Suprapubic skin (tissue), 4 donors: ENCODE measurements at regions not wholly inside any gene's neighbourhood (a gene's known extent, or its start where the extent isn't known, plus 50 kb on each side); places are given as distances from the start of the nearest gene placed in this dataset.

Experiments
- DNase-seq, 2 donors: peaks; one replicate each; pipeline ENCODE4 v3.0.0-alpha.2; 2019; ENCODE audit warnings: low spot score in 2 of 2
- H3K27ac ChIP-seq: fragments of 200-600 bp; sonication (generic); one replicate; pipeline ENCODE4 v1.5.1; 2019
- H3K27me3 ChIP-seq: fragments of 200-600 bp; sonication (generic); one replicate; pipeline ENCODE4 v1.5.1; 2019
- H3K36me3 ChIP-seq: fragments of 200-600 bp; sonication (generic); one replicate; pipeline ENCODE4 v1.5.1; 2019
- H3K4me1 ChIP-seq: fragments of 200-600 bp; sonication (generic); one replicate; pipeline ENCODE4 v1.5.1; 2019
- H3K4me3 ChIP-seq: fragments of 200-600 bp; sonication (generic); one replicate; pipeline ENCODE4 v1.5.1; 2019; ENCODE audit warnings: mild to moderate bottlenecking
- H3K9me3 ChIP-seq: fragments of 200-600 bp; sonication (generic); one replicate; pipeline ENCODE4 v1.5.1; 2019
- CTCF ChIP-seq, 2 donors: fragments of 200-600 bp in 1 of 2; fragments of 450-650 bp in 1 of 2; sonication (generic) in 1 of 2; IDR thresholded peaks; one replicate each; pipeline ENCODE4 v1.5.1; 2016 to 2019; ENCODE audit warnings: antibody characterized with exemption in 2 of 2, mild to moderate bottlenecking in 1 of 2, moderate library complexity in 1 of 2
- EP300 ChIP-seq: sonication (generic); formaldehyde crosslinking; IDR thresholded peaks from one replicate; pipeline ENCODE4 v1.6.1; 2017; ENCODE audit warnings: antibody characterized with exemption
- POLR2A ChIP-seq, 2 donors: fragments of 450-650 bp; IDR thresholded peaks; one replicate each; pipeline ENCODE4 v1.6.1; 2017; ENCODE audit warnings: antibody characterized with exemption in 2 of 2, mild to moderate bottlenecking in 2 of 2, moderate library complexity in 2 of 2
- POLR2AphosphoS5 ChIP-seq, 3 donors: sonication (generic); formaldehyde crosslinking; IDR thresholded peaks; one replicate each; pipeline ENCODE4 v1.6.1; 2017; ENCODE audit warnings: antibody characterized with exemption in 3 of 3
- WGBS: methylation state at CpG from one replicate; pipeline ENCODE4 v1.1.5; 2018; 5-methylcytosine and 5-hydroxymethylcytosine counted together

GRCh38 chr12:92468358-92469020, 234.3 kb upstream of the PLEKHG7 start:
- no peaks in the 10 kb centered on the region for H3K9me3 ChIP-seq
- H3K36me3 ChIP-seq: no peaks in the 10 kb centered on the region
- H3K27ac ChIP-seq: no peak overlapping the region
- WGBS: 92% methylated on average over 8 of the region's 8 CpGs
- H3K4me1 ChIP-seq: no peaks in the 10 kb centered on the region
- H3K4me3 ChIP-seq: no peak overlapping the region
- no peaks in the 10 kb centered on the region for H3K27me3 ChIP-seq
- no peak for DNase-seq
- TF ChIP-seq EP300: no peak

- H3K27ac ChIP-seq: no peak overlapping the region
- WGBS: 39% methylated on average over 1 of the region's 1 CpG
- no peaks in the 10 kb centered on the region for H3K36me3 ChIP-seq
- TF ChIP-seq CTCF (IDR thresholded peaks at IDR 0.05): no peak
- TF ChIP-seq POLR2AphosphoS5 (IDR thresholded peaks at IDR 0.05): no peak
- TF ChIP-seq EP300: no peak
- TF ChIP-seq POLR2A (IDR thresholded peaks at IDR 0.05): no peak
- no peaks in the 10 kb centered on the region for H3K9me3 ChIP-seq
- no peak overlapping the region for H3K4me3 ChIP-seq
- H3K27me3 ChIP-seq: no peaks in the 10 kb centered on the region
- H3K4me1 ChIP-seq: no peaks in the 10 kb centered on the region
- no peak for DNase-seq
These were observed 234.9 kb upstream of the PLEKHG7 start for GRCh38 chr12:92467886-92468285.

- H3K27me3 ChIP-seq: no peaks in the 10 kb centered on the region
- H3K4me3 ChIP-seq: no peak overlapping the region
- WGBS: 74% methylated on average over 13 of the region's 13 CpGs
- no peak overlapping the region for H3K27ac ChIP-seq
- no peak for TF ChIP-seq POLR2A (IDR thresholded peaks at IDR 0.05)
- TF ChIP-seq POLR2AphosphoS5 (IDR thresholded peaks at IDR 0.05): no peak
- no peak for TF ChIP-seq EP300
- no peak for TF ChIP-seq CTCF (IDR thresholded peaks at IDR 0.05)
- no peaks in the 10 kb centered on the region for H3K36me3 ChIP-seq
- DNase-seq: no peak
- H3K4me1 ChIP-seq: no peaks in the 10 kb centered on the region
- H3K9me3 ChIP-seq: no peaks in the 10 kb centered on the region
These were observed 236.1 kb upstream of the PLEKHG7 start for GRCh38 chr12:92466391-92467305.

- H3K27me3 ChIP-seq: no peaks in the 10 kb centered on the region
- no peak overlapping the region for H3K27ac ChIP-seq
- WGBS: 91% methylated on average over 9 of the region's 9 CpGs
- H3K4me1 ChIP-seq: no peaks in the 10 kb centered on the region
- TF ChIP-seq POLR2AphosphoS5 (IDR thresholded peaks at IDR 0.05): no peak
- H3K4me3 ChIP-seq: no peak overlapping the region
- no peaks in the 10 kb centered on the region for H3K9me3 ChIP-seq
- no peak for DNase-seq
- H3K36me3 ChIP-seq: no peaks in the 10 kb centered on the region
These were observed 236.9 kb upstream of the PLEKHG7 start for GRCh38 chr12:92465786-92466295.

GRCh38 chr12:92464911-92465310, 237.9 kb upstream of the PLEKHG7 start:
- TF ChIP-seq CTCF (IDR thresholded peaks at IDR 0.05) (no peak), POLR2A (IDR thresholded peaks at IDR 0.05) (no peak), POLR2AphosphoS5 (IDR thresholded peaks at IDR 0.05) (no peak), EP300 (no peak)

GRCh38 chr12:92463171-92463570, 239.6 kb upstream of the PLEKHG7 start:
- TF ChIP-seq POLR2AphosphoS5 (IDR thresholded peaks at IDR 0.05) (no peak), POLR2A (IDR thresholded peaks at IDR 0.05) (no peak), CTCF (IDR thresholded peaks at IDR 0.05) (no peak), EP300 (no peak)
- no peaks in the 10 kb centered on the region for H3K27me3 ChIP-seq
- H3K4me3 ChIP-seq: no peak overlapping the region
- DNase-seq: no peak
- no peaks in the 10 kb centered on the region for H3K9me3 ChIP-seq
- 95% methylated on average over 2 of the region's 2 CpGs for WGBS
- no peaks in the 10 kb centered on the region for H3K36me3 ChIP-seq
- H3K27ac ChIP-seq: no peak overlapping the region
- no peaks in the 10 kb centered on the region for H3K4me1 ChIP-seq

More at GRCh38 chr12:92464911-92465310, 237.9 kb upstream of the PLEKHG7 start:
- no peaks in the 10 kb centered on the region for H3K9me3 ChIP-seq
- H3K27me3 ChIP-seq: no peaks in the 10 kb centered on the region
- no peak overlapping the region for H3K4me3 ChIP-seq
- no peak overlapping the region for H3K27ac ChIP-seq
- no peak for DNase-seq
- 69% methylated on average over 3 of the region's 3 CpGs for WGBS
- no peaks in the 10 kb centered on the region for H3K36me3 ChIP-seq
- no peaks in the 10 kb centered on the region for H3K4me1 ChIP-seq
